NOMO-1 treated with dmso at 0.1 percent for 144 hours (cell line): ENCODE measurements at regions not wholly inside any gene's neighbourhood (a gene's known extent, or its start where the extent isn't known, plus 50 kb on each side); places are given as distances from the start of the nearest gene placed in this dataset.

Experiments
- DNase-seq: peaks from one replicate; lab custom pipeline; 2025; ENCODE audit not compliant: unreplicated experiment; lab: John Stamatoyannopoulos, UW

DNA sequence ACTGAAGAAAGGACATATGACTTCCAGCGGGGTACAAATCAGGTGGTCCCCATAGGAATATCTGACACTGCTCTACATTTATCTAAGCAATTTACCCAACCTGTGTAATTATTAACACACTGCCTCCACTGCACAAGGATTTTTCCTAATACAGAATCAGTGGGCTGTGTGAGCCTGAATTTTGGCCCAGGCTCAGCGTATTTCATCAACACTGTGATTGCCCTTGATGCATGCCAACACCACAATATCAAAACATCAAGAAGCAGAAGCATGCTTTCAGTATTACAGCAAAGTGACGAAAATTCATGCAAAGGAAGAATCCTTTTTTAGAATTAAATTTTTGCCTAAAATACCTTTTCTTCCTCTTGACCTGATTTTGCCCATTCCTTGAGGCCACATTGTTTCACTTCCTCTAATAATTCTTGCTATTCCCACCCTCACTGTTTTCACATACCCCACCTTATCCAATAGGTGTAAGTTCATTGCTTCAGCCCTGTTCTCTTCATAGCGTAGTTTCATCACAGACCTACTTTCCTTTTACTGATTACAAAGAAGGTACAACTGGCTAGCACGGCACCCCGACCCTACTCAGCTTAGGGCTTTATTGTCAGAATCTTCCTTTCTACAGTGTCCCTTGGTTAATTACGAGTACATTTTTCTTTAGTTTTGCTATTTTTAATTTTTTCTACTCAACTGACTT lies 83.7 kb upstream of the PTCHD4 start:
- DNase-seq: no peak

DNA sequence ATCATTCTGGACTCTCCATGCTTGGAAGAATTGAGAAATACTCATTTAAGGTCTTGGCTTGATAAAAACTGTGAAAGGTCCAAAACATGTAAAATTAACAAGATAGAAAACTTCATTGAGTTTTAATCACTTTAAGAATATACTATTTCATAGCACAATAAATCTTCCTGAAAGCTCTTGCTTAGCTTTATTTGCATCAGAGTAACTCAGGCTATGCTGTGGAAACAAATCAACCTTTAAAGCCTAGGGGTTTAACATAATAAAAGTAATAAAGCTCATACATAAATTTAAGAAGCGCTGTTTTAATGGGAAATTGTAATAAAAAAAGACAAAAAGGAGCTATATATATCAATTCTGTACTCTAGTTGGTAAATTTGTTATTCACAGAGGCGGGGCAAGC lies 77.2 kb upstream of the PTCHD4 start:
- no peak for DNase-seq

DNA sequence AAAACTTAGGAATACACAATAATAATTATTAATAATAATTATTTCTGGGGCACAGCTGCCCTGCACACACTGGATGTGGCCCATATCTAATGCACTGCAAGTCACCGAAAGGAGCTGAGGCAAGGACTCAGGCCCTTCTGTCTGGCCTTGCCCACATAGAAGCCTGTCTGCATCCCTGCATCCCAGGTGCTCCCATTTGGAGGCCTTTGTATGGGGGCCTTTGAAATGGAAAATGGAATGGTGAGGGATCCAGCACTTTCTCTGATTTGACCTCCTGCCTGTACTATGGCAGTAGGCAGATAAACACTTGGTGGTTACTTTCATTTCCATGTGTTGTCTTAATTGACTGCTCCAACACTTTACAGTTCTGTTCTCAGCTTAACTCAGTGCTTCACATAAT lies 75.7 kb upstream of the PTCHD4 start:
- DNase-seq: no peak

DNA sequence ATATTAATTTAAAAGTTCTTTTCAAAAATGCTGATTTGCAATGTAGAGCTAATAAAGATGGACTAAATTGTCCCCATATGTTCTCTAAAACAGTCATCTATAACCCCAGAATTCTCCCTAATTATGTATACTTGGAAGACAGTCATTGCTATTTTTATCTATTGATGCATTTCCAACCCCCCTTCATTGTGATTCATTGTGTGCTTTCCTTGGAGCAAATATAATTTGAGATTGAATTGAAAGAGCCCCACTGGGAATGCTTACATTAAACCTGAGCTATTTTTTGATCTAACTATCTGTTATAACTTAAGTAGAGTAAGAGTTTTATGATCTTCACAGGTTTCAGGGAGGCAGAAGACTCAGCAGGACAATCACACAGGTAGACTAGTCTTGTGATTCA lies 73.7 kb upstream of the PTCHD4 start:
- DNase-seq: no peak

DNA sequence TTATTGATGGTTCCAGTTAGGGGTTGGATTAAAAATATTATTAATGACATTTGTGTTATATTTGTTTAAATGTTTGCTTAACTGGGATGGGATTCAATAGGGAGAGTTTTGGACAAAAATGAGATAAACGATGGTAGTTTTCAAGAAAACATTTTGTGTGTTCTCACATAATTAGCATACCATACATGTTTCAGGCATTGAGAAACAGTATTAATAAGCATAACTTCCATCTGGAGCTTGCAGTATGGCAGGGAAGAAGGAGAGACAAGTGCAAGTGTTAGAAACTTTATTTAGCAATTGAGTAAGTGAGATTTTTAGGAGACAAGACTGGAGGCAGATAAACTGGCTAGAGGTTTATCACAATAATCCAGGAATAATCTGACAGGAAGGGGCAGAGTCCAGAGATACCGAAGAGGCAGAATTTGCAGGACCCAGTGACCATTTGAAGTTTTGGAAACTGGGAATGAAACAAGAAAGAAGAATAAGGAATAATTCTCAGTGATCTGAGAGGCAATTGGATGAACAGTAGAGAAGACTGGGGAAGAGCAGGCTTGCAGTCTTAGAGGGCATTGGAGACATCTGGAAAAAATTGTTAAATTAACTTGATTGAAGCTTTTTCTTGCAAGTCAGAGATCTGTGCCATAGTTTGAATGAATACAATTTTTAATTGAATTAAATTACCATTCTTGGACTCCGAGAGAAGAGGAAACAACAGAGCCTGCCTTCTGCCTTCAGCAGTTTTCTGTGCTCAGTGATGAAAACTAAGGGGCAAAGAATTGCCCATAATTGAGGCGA lies 73.0 kb upstream of the PTCHD4 start:
- DNase-seq: no peak

DNA sequence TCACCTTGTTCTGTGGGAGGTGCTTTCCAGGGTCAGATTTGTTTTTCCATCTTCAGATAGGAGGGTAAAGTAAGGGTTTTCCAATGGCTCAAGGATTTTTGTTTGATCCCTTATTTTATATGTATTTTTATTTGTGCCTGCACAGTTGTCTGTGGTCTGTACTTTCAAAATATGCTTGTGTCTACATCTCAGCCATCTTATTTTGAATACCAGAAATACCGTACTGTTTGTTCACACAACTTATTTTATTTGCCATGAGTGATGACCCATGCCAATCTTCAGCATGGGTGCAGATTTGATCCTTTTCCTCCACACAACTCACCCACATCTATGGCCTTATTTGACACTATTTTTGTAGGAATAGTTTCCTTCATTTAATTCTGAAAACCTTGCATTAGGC lies 72.2 kb upstream of the PTCHD4 start:
- DNase-seq: no peak

DNA sequence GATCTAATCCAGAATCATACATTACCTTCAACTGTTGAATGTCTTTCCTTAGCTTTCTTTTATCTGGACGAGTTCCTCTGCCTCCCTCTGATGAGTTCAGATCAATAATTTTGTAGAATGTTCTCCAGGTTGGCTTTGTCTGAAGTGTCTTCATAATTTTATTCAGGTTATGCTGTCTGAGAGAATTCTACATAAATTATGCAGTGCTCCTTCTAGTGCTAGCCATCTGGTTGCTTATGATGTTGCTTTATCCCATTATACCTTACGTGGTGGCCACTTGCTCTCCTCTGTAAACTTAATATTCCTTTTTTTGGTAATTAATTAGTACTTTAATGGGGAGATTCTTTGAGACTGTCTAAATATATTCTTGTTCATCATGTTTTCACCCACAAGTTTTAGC lies 67.7 kb upstream of the PTCHD4 start:
- no peak for DNase-seq

DNA sequence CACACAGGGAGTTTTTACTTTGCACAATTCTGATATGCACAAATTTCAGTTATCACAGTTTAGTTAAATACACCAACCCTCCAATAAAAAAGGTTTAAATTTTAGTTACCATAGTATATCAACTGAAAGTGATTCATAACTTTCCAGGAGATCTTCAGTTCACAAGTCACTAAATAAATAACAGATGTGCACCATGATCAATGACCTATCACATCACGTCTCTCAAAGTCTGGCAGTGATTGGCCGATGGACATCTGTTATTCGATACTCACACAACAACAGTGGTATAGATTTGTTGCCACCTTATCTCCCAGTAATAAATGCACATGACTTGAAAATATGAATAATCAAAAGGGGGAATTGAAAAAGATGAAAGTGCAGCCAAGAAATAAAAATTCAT lies 66.8 kb upstream of the PTCHD4 start:
- DNase-seq: no peak

DNA sequence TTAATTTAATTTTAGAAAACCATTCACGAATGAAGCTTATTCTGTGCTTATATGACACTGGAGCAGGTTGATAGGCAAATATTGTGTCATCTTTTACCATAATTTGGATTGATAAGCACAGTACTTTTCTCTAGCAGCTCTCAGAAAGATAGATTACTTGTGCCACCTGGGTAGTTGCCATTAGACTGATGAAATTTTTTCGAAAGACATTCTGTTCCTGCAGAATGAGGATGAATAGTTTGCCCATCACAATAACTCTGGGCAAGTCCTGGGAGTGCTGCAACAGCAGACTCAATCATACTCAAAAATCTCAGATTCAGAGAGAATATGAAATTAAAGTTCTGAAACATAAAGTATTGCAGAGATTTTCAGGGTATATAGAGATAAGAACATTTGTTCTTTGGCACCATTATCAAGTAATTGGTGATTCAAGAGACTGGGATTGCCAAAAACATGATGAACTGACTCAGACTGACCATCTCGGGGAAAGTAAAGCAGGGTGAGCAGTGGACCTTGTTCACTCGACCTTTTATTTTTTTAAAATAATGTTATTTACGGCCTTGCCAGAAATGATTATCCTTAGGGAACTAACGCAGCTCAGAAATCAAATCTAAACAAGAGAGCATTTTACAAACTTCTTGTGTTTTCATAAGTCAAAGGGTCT lies 65.8 kb upstream of the PTCHD4 start:
- DNase-seq: no peak

DNA sequence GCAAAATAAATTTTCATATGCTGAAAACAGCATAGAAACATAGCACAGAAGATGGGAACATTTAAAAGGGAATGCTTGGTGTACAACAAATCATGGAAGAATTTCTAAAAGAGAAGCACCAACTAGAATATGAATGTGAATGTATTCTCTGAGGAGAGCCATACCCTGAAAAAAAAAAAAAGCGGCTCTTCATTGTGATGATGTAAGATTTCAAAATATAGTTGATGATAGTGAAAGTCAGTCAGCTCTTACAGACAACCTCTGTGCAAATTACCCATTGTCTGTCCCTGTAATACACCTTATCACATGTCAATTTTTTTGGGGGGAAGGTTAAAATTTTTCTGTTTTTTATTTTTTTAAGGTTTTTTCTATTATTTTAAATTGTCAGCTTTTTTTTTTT lies 58.6 kb upstream of the PTCHD4 start:
- DNase-seq: no peak
